ENCODE measurements at regions not wholly inside any gene's neighbourhood (a gene's known extent, or its start where the extent isn't known, plus 50 kb on each side); places are given as distances from the start of the nearest gene placed in this dataset.

GRCh38 chr5:168192120-168192519, 99.3 kb upstream of the WWC1 start:
- H3K79me2 ChIP-seq (ENCODE audit: control insufficient read depth, insufficient read depth, low read length): no peaks in the 10 kb centered on the region
- dilution Hi-C loops (cut with MboI; ENCODE audit: extremely low pct_ligation_motif_present, low sequenced_read_pairs): no loop called here
- H3K27me3 ChIP-seq (ENCODE audit: control insufficient read depth, extremely low read depth, insufficient read depth, low read length): no peaks in the 10 kb centered on the region
- no peaks in the 10 kb centered on the region for H4K20me1 ChIP-seq (ENCODE audit: control insufficient read depth, extremely low read depth, insufficient read depth, low read length)
- no peak overlapping the region for H3K27ac ChIP-seq (ENCODE audit: control insufficient read depth, insufficient read depth, low read length)
- no peak overlapping the region for H3K9ac ChIP-seq (ENCODE audit: control insufficient read depth, extremely low read depth, insufficient read depth, low read length)
- no peaks in the 10 kb centered on the region for H3K4me1 ChIP-seq (ENCODE audit: control insufficient read depth, extremely low read depth, insufficient read depth, low read length)
- no peak overlapping the region for H3K4me2 ChIP-seq (ENCODE audit: control insufficient read depth, extremely low read depth, insufficient read depth, low read depth, low read length)
- no peaks in the 10 kb centered on the region for H3K9me3 ChIP-seq (ENCODE audit: control insufficient read depth, low read depth, low read length)
- H3K36me3 ChIP-seq (ENCODE audit: control insufficient read depth in 2 of 2, extremely low read depth in 1 of 2, insufficient read depth in 2 of 2, low read length in 2 of 2): peaks cover 21 to 22% of the 10 kb centered on the region in 2 experiments
- DNase-seq (ENCODE audit: low read depth, low spot score): no peak
- FAIRE-seq: no peak
- H2AFZ ChIP-seq (ENCODE audit: control insufficient read depth, low read length): no peak overlapping the region
- no peak overlapping the region for H3K4me3 ChIP-seq (ENCODE audit: control insufficient read depth in 2 of 3, extremely low read depth in 1 of 3, insufficient read depth in 2 of 3, low read depth in 1 of 3, low read length in 3 of 3)
- H3K9me1 ChIP-seq (ENCODE audit: control insufficient read depth, extremely low read depth, insufficient read depth, low read length): no peaks in the 10 kb centered on the region
- no peak for TF ChIP-seq EZH2 (IDR thresholded peaks at IDR 0.05; ENCODE audit: low read length)
- TF ChIP-seq, protein P1, sequence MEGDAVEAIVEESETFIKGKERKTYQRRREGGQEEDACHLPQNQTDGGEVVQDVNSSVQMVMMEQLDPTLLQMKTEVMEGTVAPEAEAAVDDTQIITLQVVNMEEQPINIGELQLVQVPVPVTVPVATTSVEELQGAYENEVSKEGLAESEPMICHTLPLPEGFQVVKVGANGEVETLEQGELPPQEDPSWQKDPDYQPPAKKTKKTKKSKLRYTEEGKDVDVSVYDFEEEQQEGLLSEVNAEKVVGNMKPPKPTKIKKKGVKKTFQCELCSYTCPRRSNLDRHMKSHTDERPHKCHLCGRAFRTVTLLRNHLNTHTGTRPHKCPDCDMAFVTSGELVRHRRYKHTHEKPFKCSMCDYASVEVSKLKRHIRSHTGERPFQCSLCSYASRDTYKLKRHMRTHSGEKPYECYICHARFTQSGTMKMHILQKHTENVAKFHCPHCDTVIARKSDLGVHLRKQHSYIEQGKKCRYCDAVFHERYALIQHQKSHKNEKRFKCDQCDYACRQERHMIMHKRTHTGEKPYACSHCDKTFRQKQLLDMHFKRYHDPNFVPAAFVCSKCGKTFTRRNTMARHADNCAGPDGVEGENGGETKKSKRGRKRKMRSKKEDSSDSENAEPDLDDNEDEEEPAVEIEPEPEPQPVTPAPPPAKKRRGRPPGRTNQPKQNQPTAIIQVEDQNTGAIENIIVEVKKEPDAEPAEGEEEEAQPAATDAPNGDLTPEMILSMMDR (optimal IDR thresholded peaks at IDR 0.05 in 1 of 3, IDR thresholded peaks at IDR 0.05 in 1 of 3, conservative IDR thresholded peaks at IDR 0.05 in 1 of 3; ENCODE audit: extremely low read depth in 1 of 3, insufficient read depth in 2 of 3, low read length in 3 of 3): no peak

GRCh38 chr5:168193493-168194250, 97.8 kb upstream of the WWC1 start:
- FAIRE-seq (no peak), DNase-seq (ENCODE audit: low read depth, low spot score) (no peak)
- no peak overlapping the region for H3K4me2 ChIP-seq (ENCODE audit: control insufficient read depth, extremely low read depth, insufficient read depth, low read depth, low read length)
- no peak overlapping the region for H2AFZ ChIP-seq (ENCODE audit: control insufficient read depth, low read length)
- no peaks in the 10 kb centered on the region for H4K20me1 ChIP-seq (ENCODE audit: control insufficient read depth, extremely low read depth, insufficient read depth, low read length)
- H3K9ac ChIP-seq (ENCODE audit: control insufficient read depth, extremely low read depth, insufficient read depth, low read length): no peak overlapping the region
- dilution Hi-C loops (cut with MboI; ENCODE audit: extremely low pct_ligation_motif_present, low sequenced_read_pairs): no loop called here
- H3K79me2 ChIP-seq (ENCODE audit: control insufficient read depth, insufficient read depth, low read length): no peaks in the 10 kb centered on the region
- no peaks in the 10 kb centered on the region for H3K9me1 ChIP-seq (ENCODE audit: control insufficient read depth, extremely low read depth, insufficient read depth, low read length)
- TF ChIP-seq, protein P1 (optimal IDR thresholded peaks at IDR 0.05 in 1 of 3, IDR thresholded peaks at IDR 0.05 in 1 of 3, conservative IDR thresholded peaks at IDR 0.05 in 1 of 3; ENCODE audit: extremely low read depth in 1 of 3, insufficient read depth in 2 of 3, low read length in 3 of 3): no peak
- no peak for TF ChIP-seq EZH2 (IDR thresholded peaks at IDR 0.05; ENCODE audit: low read length)
- H3K27ac ChIP-seq (ENCODE audit: control insufficient read depth, insufficient read depth, low read length): no peak overlapping the region
- H3K36me3 ChIP-seq (ENCODE audit: control insufficient read depth in 2 of 2, extremely low read depth in 1 of 2, insufficient read depth in 2 of 2, low read length in 2 of 2): peaks cover 26 to 28% of the 10 kb centered on the region in 2 experiments
- no peaks in the 10 kb centered on the region for H3K4me1 ChIP-seq (ENCODE audit: control insufficient read depth, extremely low read depth, insufficient read depth, low read length)
- H3K4me3 ChIP-seq (ENCODE audit: control insufficient read depth in 2 of 3, extremely low read depth in 1 of 3, insufficient read depth in 2 of 3, low read depth in 1 of 3, low read length in 3 of 3): no peak overlapping the region
- H3K27me3 ChIP-seq (ENCODE audit: control insufficient read depth, extremely low read depth, insufficient read depth, low read length): no peaks in the 10 kb centered on the region
- no peaks in the 10 kb centered on the region for H3K9me3 ChIP-seq (ENCODE audit: control insufficient read depth, low read depth, low read length)

Measured in keratinocyte (primary cell).